ENCODE measurements at regions not wholly inside any gene's neighbourhood (a gene's known extent, or its start where the extent isn't known, plus 50 kb on each side); places are given as distances from the start of the nearest gene placed in this dataset.
"Not testable (repeated sequence)": the region's sequence is repeated elsewhere in the genome, so short reads cannot be mapped to it uniquely, and the experiment has no call there.

GRCh38 chr1:178572604-178573003, 59.7 kb downstream of the TEX35 start:
- DNase-seq (ENCODE audit: low spot score): no peak

- DNase-seq (ENCODE audit: low spot score): no peak
These were observed 60.4 kb downstream of the TEX35 start for GRCh38 chr1:178573330-178573729.

GRCh38 chr1:178574345-178574744, 61.4 kb downstream of the TEX35 start:
- no peak for DNase-seq (ENCODE audit: low spot score)

GRCh38 chr1:178575611-178576361, 62.9 kb downstream of the TEX35 start:
- no peak for DNase-seq (ENCODE audit: low spot score)

GRCh38 chr1:178576841-178577240, 63.9 kb downstream of the TEX35 start:
- DNase-seq (ENCODE audit: low spot score): no peak

- DNase-seq (ENCODE audit: low spot score): no peak
These were observed 65.0 kb downstream of the TEX35 start for GRCh38 chr1:178577882-178578281.

- no peak for DNase-seq (ENCODE audit: low spot score)
These were observed 65.6 kb downstream of the TEX35 start for GRCh38 chr1:178578541-178578940.

- DNase-seq (ENCODE audit: low spot score): no peak
These were observed 66.2 kb downstream of the TEX35 start for GRCh38 chr1:178579095-178579494.

GRCh38 chr1:178579562-178579961, 66.7 kb downstream of the TEX35 start:
- no peak for DNase-seq (ENCODE audit: low spot score)

- DNase-seq (ENCODE audit: low spot score): no peak
These were observed 67.2 kb downstream of the TEX35 start for GRCh38 chr1:178580096-178580495.

- DNase-seq (ENCODE audit: low spot score): no peak
These were observed 68.0 kb downstream of the TEX35 start for GRCh38 chr1:178580876-178581275.

- no peak for DNase-seq (ENCODE audit: low spot score)
These were observed 68.7 kb downstream of the TEX35 start for GRCh38 chr1:178581351-178582303.

- DNase-seq (ENCODE audit: low spot score): no peak
These were observed 74.2 kb downstream of the TEX35 start for GRCh38 chr1:178587096-178587495.

GRCh38 chr1:178587975-178588374, 75.1 kb downstream of the TEX35 start:
- no peak for DNase-seq (ENCODE audit: low spot score)

GRCh38 chr1:178589042-178589441, 76.1 kb downstream of the TEX35 start:
- DNase-seq (ENCODE audit: low spot score): not testable (repeated sequence)

- not testable (repeated sequence) for DNase-seq (ENCODE audit: low spot score)
These were observed 78.9 kb downstream of the TEX35 start for GRCh38 chr1:178591811-178592210.

GRCh38 chr1:178593515-178593914, 80.6 kb downstream of the TEX35 start:
- no peak for DNase-seq (ENCODE audit: low spot score)

- no peak for DNase-seq (ENCODE audit: low spot score)
These were observed 81.2 kb downstream of the TEX35 start for GRCh38 chr1:178594133-178594532.

- DNase-seq (ENCODE audit: low spot score): no peak
These were observed 82.6 kb downstream of the TEX35 start for GRCh38 chr1:178595491-178595890.

- DNase-seq (ENCODE audit: low spot score): no peak
These were observed 86.2 kb downstream of the TEX35 start for GRCh38 chr1:178599087-178599486.

- DNase-seq (ENCODE audit: low spot score): no peak
These were observed 86.8 kb downstream of the TEX35 start for GRCh38 chr1:178599745-178600144.

- DNase-seq (ENCODE audit: low spot score): no peak
These were observed 91.0 kb downstream of the TEX35 start for GRCh38 chr1:178603926-178604325.

- DNase-seq (ENCODE audit: low spot score): no peak
These were observed 93.9 kb downstream of the TEX35 start for GRCh38 chr1:178606839-178607238.

All from globus pallidus (tissue), 1 donor.